ENCODE measurements at regions not wholly inside any gene's neighbourhood (a gene's known extent, or its start where the extent isn't known, plus 50 kb on each side); places are given as distances from the start of the nearest gene placed in this dataset.

DNA sequence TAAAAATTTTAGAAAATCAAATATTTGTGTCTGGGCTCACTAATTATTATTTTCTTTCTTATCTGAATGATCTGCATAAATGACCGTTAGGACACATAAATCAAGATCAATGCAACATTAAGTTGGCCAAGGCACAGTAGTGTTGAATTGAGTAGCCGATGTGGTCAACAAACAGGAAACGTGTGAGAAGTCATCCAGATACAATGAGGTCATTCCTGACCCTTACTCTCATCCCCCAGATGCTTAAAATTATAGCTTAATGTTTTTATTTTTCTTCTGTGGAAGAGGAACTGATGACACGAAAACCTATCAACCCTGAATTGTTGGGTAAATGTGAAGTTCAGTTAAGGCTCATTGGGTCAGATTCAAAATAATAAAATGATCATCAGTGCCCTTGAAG, 222.9 kb downstream of the RFC3 start:
- DNase-seq (ENCODE audit: low read depth): peak; percentile 17

DNA sequence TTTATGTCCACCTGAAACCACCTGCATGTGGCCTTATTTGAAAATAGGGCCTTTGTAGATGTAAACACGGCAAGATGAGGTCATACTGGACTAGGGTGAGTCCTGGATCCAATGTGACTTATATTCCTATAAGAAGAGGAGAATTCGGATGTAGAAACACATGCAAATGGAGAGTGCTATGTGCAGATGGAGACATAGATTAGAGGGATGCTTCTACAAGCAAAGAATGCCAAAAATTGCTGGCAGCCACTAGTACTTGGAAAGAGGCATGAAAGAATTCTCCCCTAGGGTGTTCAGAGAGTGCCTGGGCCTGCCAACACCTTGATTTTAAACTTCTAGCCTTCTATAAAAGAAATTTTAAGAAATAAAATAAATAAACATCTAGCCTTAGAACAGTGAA, 226.1 kb downstream of the RFC3 start:
- DNase-seq (ENCODE audit: low read depth): peak; percentile 53

DNA sequence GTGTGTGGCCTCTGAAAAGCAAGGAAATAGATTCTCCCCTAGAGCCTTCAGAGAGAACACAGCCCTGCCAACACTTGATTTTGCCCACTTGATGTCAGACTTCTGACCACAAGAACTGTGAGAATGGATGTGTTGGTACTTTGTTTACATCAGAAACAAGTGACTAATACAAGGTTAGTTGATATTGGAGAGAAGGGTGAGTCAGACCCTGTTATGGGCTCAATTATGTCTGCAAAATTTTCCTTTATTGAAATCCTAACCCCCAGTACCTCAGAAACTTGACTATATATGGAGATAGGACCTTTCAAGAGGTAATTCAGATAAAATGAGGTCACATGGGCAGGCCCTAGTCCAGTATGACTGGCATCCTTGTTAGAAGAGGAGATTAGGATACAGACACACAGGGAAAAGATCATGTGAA, 226.7 kb downstream of the RFC3 start:
- peak; percentile 90 for DNase-seq (ENCODE audit: low read depth)

DNA sequence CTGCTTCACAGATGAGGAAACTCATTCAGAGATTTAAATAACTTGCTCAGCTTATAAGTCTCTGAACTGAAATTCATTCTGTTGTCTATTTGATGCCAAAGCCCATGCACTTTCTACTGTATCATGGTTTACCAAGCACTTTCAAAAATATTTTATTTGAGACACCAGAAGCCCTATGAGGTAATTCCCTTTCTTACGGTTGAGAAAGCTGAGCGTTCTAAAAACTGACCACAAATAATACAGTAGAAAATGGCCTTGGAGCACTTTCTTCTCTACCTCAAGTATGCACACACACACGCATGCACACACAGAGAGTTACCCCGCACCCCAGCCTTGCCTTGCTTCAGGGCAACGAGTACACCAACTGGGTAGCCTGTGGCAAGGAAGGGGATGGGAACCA, 228.5 kb downstream of the RFC3 start:
- no peak for DNase-seq (ENCODE audit: low read depth)

DNA sequence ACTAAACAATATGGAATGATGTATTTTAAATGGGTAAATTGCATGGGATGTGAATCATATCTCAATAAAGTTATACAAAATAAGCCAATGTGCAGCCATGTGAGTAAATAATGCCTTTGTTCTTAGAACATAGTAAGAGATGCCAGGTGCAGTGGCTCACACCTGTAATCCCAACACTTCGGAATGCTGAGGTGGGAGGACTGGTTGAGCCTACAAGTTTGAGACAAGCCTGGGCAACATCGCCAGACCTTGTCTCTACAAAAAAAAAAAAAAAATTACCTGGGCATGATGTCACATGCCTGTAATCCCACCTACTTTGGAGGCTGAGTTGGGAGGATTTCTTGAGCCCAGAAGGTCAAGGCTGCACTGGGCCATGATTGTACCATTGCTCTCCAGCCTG, 230.7 kb downstream of the RFC3 start:
- no peak for DNase-seq (ENCODE audit: low read depth)

DNA sequence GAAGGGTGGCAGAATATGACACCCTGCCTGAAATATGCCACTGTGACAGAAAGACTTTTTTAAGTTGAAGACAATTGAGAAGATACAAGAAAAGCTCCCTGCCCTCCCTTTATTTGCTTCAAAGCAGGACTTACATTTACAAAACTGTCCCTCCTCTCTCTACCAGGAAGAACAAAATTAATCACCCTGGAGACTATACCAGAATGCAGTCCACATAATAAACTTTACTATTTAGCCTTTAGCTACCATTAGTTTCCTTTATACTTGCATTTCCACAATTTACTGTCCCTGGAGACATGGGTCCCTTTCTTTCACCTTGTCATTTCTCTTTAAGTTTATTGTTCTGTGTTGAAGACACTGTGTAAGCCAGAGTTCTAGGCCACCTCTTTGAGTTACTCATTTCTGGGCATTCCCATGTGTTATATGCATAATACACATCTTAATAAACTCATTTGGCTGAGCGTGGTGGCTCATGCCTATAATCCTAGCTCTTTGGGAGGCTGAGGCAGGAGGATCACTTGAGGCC, 238.8 kb downstream of the RFC3 start:
- DNase-seq (ENCODE audit: low read depth): no peak

DNA sequence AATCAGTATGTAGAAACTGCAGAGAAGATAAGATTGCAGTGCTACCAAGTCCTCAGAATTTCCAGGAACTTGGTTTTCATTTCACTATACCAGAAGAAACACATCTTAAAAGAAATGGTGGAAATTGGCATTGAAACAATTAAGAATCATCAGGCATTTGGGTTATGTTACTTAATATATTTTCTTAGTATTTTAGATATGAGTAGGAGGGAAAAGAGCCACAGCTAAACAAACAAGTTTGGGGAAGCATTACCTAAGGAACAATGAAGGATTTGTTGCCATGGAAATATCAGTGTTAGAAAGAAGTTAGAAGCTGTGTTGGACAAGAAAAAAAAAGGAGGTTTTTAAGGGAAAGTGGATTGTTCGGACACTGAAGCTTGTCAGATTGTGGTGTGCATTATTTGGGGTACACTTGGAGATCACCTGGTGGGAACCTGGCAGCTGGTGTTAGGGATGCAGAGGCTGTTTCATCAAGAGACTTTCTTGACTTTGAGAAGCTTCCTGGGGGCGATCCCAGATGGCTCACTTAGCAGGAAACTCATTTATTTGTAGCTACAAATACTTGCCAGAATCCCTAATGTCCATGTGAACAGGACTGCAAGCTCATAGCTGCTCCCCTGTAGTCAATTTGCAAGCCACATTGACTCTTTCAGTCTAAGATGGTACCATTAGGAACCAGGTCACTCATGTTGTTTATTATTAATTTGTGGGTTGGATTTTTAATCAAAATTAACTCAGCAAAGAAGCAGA, 246.7 kb downstream of the RFC3 start:
- no peak for DNase-seq (ENCODE audit: low read depth)

DNA sequence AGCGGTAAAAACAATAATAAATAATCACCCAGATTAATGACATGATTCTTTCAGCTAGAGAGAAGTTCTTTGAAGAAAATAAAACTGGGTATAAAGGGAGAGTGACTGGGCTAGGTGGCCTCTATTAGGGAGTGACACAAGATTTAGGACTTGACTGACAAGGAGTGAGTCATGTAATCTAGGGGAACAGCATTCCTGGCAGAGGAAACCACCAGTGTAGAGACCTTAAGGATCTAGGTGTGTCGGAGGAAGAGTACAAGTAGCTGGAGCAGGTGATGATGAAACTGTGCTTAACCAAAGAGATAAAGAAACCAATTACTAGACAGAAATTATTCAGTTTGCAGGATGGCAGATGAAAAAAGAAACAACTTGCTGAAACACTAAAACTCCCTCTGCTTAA, 248.0 kb downstream of the RFC3 start:
- no peak for DNase-seq (ENCODE audit: low read depth)

DNA sequence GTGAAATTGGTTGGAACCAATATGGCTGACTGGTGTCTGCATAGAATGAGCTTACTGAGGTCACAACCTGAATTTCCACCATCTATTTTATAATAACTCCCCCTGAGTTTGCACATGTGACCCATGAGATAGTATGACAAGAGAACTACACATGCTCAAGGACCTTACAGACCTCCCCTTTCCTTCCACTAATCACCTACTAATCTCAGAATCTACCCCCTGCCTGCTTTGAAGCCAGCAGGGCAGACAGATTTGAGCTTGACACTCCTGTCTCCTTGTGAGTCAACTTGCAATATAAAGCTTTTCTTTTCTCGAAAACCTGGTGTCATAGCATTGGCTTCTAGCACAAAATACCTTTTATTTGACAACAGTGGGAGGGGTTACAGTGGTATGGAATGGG, 248.4 kb downstream of the RFC3 start:
- DNase-seq (ENCODE audit: low read depth): no peak

DNA sequence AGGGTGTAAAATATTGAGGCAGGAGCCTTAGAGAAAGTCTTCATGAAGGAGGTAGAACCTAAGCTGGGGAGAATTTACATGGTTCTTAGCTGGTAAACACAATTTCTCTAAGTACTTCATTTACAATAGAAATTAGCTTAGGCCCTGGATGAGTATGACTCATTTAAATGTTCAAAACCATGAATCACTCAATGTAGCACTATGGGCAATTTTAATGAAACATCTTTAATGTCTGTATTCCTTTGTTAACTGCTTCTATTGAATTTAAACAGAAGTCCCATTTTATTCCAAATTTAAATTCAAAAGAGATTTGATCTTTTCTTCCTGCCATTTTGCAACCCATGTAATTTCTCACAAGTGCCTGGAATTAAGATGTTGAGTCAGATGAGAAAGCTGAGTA, 252.1 kb downstream of the RFC3 start:
- peak; percentile 57 for DNase-seq (ENCODE audit: low read depth)

DNA sequence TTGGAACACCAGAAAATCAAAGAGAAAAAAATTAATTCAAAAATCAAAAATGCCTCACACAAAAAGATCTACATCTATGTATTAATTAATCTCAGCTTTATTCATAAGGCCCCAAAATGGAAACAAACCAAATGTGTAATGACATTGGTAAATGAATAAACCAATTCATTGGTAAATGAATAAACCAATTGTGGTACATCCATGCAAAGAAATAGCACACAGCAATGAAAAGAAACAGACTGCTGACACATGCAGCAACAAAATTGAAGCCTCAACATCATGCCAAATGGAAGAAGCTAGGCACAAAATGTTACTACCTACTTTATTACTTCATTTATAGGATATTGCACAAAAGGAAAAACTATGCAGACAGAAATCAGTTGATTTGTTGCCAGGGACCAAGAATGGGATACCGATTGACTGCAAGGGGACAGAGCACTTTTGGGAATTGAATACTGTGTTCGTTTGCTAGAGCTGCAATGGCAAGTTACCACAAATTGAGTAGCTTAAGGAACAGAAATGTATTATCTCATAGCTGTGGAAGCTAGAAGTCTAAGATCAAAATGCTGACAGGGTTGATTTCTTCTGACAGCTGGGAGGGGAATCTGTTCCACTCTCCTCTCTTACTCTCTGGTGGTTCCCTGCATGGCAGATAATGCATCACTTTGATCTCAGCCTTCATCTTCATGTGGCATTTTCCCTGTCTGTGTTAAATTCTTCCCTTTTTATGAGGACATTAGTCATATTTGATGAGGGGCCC, 252.8 kb downstream of the RFC3 start:
- no peak for DNase-seq (ENCODE audit: low read depth)

DNA sequence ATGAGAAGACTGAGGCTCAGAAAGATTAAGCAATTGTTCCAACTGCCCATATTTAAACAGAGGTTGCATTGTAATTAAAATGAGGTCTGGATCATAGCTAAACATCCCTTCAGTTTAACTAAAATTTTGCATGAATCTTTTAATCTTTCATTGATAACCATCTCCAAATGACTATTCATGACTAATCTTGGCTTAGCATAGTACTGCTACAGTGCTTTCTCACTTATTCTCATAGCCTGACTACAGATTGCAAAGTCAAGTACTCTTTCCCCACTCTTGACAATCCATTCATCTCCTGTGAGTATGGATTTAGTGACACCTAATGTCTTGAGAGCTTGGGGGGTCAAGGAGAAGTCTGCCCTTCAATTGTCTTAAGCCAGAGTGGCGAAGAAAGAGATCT, 258.4 kb downstream of the RFC3 start:
- peak; percentile 63 for DNase-seq (ENCODE audit: low read depth)

DNA sequence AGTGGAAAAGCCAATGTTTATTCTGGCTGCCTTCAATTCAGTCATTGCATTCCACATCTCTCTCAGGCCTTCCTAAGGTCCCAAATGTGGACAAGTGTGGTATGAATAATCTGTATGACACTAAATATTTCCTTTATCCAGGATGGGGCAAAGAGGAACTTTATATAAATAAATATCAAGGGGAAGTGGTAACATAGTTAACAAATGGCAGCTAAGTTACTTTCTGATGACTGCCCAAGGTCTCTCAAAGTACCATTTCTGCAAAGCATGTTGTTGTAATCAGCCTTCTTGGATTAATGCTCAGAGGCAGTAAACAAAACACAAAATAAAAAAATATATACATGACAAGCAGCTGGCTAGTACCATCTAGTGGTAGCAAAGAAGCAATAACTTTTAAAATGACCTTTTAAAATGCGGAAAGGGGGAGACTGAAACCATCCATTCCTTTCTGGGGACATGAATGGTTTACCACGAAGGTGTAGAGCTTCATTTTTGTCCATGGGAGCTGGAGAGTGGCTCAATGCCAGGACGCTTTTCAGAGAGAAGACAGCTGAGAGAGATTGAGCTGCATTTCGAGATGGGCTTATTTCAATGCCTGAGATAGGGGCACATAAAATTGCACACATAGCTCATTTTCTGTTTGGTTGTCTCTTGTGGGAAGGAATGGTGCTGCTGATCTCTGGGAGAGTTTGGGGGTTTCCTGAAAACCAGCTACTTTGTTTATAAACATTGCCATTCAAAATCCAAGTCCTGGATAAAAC, 259.2 kb downstream of the RFC3 start:
- DNase-seq (ENCODE audit: low read depth): peak; percentile 61

DNA sequence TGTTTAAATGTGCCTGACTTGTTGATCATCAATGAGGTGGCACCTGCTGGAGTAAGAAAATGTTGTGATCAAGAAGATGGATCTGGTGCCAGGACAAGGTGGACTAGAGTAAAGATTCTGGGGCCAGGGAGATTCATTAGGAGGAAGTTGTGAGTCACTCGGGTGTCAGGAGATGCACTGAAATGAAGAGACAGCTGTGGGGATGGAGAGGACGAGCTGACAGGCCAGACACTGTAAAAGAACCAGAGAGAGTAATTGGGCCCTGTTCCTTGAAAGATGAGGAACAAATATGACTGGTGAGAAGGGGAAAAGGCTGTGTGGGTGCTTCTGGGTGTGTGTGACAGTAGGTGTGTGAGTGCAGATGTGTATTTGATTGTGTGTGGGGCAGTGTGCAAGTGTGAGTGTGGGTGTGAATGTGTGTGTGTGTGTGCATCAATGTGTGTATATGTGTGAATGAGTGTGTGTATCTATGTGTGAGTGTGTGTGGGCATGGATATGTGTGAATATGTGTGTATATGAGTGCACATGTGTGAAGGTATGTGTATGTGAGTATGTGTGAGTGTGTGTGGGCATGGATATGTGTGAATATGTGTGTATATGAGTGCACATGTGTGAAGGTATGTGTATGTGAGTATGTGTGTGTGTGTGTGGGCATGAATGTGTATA, 260.5 kb downstream of the RFC3 start:
- peak; percentile 27 for DNase-seq (ENCODE audit: low read depth)

DNA sequence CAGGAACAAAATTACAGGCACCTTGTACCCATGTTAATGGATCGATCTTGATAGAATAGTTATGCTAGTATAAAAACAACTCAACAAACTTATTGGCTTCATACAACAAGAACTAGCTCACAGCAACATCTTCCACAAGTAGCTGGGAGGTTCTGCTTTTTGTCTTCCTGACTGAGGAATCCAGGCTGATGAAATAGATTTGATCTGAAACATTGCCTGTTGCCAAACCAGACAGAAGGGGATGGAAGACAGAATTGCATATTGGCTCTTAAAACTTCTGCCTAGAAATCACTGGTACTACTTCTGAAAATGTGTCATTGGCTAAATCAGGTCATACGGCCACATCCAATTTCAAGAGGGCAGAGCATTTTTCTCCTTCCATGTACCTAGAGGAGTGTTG, 267.3 kb downstream of the RFC3 start:
- no peak for DNase-seq (ENCODE audit: low read depth)

DNA sequence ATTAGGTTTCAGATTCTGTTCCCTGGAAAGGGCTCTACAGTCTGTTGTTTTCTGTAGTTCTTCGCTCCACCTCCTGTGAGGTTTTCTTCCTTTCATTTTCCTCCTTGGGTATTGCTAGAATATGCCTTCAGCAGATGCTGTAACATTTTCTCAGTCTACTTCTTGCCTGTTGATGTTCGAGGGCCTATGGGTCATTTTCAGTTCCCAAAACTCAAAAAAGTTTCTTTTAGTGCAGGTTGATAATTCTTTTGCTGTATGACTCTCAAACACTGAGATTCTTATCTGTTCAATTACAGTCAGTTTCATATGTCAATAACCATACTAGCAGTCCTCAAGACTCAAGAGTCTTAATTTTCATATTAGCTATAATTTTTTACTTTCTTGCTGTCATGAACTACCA, 268.3 kb downstream of the RFC3 start:
- no peak for DNase-seq (ENCODE audit: low read depth)

DNA sequence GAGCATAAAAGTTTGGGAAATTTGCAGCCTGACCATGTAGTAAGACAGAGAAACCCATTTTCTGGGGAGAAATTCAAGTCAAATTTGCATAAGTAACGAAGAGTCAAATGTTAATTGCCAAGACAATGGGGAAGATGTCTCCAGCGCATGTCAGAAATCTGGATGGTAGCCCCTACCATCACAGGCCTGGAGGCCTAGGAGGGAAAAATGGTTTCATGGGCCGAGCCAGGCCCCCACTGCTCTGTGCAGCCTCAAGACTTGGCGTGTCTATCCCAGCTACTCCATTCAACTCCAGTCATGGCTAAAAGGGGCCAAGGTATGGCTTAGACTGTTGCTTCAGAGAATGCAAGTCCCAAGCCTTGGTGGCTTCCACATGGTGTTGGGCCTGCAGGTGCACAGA, 269.8 kb downstream of the RFC3 start:
- no peak for DNase-seq (ENCODE audit: low read depth)

DNA sequence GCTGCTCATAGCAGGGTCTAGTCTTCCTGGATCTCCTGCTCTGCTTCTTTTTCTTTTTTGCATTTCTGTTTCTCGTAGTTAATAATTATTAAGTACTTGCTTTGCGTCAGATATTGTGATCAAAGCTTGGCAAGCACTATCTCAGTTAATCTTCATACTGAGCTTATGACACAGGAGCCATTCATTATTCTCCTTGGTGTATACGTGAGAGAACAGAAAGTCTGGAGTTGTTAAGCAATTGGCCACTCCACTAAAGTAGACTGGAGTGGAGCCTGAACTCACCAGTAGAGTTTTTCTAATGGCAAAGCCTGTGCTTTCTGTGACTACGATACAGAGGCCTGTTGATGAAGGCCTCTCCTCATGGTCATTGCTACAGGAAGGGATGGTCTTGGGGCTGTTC, 285.9 kb downstream of the RFC3 start:
- DNase-seq (ENCODE audit: low read depth): no peak

DNA sequence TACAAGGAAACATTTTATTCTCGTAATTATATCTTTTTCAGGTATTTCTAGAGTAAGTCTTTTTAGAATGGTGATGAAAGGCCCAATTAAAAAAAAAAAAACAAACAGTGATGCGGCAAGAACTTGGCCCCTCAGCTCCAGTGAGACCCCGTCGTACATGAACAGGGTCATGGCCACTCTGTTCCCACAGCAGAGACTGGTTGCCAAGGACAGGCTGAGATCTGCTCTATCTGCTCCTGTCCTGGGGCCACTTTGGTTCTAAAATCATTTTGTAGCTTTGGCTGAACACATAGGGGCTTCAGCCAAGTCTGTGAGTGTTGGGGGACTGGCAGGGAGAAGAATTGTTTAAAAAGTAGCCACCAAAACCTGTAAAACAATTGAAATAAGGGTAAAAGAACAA, 286.9 kb downstream of the RFC3 start:
- DNase-seq (ENCODE audit: low read depth): no peak

DNA sequence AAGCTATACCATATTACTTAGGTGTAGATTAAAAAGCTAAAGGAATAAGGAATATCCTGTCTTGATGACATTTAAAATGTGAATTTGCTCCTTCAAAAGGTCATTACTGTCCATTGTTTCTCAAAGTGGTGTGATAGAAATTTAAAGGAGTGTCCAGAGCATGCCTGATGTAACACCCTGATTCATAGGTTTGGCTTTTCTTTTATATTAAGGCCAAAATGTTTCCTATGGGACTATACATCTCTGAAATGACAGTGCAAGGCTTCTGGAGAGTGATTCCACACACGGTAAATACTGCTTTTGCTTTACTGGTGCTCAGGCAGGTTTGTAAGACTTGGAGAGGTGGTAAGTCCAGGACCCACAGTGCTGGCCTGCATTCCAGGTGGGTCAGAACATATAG, 289.9 kb downstream of the RFC3 start:
- DNase-seq (ENCODE audit: low read depth): peak; percentile 1

DNA sequence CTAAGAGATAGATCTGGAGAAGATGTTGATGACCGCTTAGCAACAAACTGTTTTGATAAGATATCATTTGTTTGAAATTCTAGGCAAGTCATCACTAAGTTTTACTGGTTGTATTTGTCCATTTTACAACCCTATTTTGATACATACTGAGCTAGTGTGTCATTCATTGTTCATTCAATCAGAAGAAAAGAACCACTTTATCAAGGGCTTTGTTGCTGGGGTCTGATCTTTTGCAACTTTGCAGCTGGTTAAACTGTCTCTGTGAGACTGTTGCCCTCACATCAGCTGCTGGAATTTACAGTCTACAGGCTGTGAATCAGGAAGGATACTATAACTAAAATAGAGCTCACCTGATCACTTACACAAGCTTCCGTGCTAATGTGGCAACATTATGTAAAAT, 290.5 kb downstream of the RFC3 start:
- DNase-seq (ENCODE audit: low read depth): no peak

DNA sequence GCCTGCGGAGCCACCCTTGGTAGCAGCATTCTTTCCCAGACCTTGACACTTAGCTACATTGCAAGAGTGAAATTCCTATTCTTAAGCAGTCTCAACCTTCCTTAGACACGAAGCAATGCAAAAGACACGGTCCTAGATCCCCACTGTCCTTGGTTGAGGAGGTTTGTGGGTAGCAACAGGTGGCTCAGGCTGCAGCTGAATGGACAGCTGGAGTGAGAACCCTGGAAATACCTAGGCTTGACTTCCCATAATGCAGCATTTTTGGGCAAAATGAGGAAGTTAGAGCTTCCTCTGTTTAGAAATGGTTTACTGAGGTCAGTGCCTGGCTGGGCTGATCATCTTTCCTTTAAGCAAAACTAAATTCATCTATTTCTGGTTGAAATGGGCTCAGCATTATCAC, 296.6 kb downstream of the RFC3 start:
- no peak for DNase-seq (ENCODE audit: low read depth)
